NCI-H2029 (cell line): ENCODE measurements at regions not wholly inside any gene's neighbourhood (a gene's known extent, or its start where the extent isn't known, plus 50 kb on each side); places are given as distances from the start of the nearest gene placed in this dataset.
"Not testable (repeated sequence)": the region's sequence is repeated elsewhere in the genome, so short reads cannot be mapped to it uniquely, and the experiment has no call there.

Experiments used
- DNase-seq: peaks from one replicate; lab custom pipeline; 2025; lab: John Stamatoyannopoulos, UW

DNA sequence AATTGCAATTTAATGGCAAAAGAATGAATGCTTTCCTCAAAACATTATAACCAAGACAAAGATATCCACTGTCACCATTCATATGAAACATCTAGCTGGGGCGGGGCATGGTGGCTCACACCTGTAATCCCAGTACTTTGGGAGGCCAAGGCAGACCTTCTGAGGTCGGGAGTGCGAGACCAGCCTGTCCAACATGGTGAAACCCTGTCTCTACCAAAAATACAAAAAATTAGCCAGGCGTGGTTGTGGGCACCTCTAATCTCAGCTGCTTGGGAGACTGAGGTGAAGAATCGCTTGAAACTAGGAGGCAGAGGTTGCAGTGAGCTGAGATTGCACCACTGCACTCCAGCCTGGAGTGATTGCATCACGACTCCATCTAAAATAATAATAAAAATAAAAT lies 740.6 kb upstream of the MIR17HG start:
- not testable (repeated sequence) for DNase-seq

DNA sequence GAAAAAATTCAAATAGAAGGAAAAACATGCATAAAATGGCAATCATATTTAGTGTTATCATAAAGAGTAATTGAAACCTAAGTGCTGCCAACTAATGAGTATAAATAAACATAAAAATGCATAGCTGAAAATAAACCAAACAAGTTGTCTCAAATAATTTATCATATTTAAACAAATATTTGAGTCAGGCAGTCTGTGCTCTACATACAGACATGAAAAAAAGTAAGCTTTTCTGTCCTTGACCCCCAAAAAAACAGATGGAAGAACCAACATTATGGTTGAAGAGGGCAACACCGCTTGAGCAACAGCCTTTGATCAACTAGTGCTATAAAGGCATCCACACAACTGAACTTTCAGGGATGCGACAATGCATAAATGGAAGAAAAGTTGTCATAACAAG lies 735.1 kb upstream of the MIR17HG start:
- DNase-seq, result no peak

DNA sequence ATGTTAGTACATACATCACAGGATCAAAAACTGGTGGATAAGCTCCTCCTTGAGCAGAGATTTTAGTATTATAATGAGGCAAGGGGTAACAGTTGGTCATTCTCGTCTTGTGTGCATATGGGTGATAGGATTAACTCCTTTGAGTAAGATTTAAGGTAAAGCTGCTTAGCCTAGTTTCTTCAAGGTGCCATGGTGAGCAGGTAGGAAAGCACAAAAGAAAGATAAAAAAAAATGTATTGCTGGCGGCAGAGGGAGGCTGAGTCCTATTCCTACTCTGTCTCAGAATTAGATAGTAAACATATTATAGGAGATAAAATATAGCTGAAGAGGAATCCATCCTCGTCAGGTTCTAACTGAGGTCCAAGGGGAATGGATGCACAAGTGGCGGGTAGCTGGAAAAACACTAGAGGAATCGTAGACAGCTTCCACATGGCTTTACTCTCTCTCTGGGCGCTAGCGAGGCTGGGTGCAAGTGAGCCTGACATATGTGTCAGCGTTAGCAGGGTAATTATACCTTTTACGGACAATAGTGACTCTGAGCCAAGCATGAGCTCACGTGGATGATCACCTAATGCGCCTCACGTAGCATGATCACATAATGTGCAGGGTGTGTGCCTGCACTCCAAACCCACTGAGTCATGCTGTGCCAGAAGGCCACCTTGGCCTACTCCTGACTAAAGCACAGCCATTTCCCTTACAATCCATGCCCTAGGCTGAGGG lies 734.3 kb upstream of the MIR17HG start:
- no peak for DNase-seq

DNA sequence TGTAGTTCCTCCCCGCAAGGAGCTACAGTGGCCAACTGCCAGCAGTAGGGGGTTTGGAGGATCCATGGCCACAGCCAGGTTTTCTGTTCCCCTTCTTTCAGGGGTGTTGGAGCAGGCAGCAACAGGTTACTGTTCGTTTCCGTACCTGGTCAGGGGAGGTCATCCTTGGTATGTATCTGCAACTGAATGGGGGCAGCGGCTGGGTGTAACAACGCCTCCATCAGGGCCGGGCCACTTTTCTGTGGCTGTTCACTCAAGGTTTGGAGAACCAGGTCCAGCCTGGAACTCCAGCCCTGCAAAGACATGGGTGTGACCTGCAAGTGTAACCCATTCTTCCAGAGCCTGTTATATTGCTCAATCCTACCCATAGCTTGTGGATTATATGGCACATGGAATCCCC lies 732.3 kb upstream of the MIR17HG start:
- no peak for DNase-seq

DNA sequence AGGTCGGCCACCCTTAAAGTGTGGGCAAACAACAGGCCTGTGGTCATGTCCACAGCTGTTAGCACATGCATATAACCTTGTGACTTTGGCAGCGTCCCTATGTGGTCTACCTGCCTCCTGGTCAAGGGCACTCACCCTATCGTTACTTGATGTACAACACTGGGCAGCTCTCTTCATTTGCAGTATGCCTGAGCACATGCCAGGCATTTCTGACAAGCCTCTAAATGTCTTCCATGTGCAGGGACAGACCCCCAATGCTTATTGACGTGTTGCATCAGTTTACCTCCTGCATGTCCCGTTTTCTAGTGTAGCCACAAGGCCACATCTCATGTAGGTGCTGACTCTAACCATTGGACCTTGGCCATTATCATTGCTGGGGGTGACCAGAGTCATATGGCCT lies 731.7 kb upstream of the MIR17HG start:
- no peak for DNase-seq

DNA sequence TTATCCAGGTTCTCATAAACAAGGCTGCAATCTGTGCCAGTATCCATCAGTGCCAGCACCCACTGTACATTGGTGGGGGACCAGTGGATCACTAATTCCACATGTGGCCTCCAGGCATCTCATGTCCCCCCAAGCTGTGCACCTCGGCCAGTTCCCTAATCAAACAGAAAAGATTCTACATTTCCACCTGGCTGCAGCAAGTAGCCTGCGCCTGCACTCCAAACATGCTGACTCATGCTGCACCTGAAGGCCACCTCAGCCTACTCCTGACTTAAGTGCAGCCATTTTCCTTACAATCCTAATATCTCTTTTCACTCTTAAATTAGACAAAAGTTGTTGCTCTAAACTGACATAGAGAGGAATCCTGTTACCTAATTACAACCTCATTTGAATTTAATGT lies 729.4 kb upstream of the MIR17HG start:
- no peak for DNase-seq

DNA sequence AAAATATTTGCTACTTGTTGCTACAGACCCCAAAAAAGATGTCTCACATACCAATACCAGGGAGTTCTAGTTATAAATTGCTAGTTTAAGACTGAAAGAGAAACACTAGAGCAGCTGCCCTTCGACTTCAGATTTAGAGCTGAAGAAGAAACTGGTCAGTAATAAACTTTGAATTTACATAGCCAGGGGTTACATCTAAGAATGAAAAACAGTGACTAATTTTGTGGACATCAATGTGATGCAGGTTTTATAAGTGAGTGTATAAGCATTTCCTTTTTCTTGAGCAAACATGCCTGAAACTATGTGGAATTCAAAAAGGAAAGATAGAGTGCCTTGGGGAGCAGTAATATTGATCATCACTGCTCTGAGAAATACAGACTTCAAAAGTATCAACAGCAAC lies 724.9 kb upstream of the MIR17HG start:
- DNase-seq, result no peak

DNA sequence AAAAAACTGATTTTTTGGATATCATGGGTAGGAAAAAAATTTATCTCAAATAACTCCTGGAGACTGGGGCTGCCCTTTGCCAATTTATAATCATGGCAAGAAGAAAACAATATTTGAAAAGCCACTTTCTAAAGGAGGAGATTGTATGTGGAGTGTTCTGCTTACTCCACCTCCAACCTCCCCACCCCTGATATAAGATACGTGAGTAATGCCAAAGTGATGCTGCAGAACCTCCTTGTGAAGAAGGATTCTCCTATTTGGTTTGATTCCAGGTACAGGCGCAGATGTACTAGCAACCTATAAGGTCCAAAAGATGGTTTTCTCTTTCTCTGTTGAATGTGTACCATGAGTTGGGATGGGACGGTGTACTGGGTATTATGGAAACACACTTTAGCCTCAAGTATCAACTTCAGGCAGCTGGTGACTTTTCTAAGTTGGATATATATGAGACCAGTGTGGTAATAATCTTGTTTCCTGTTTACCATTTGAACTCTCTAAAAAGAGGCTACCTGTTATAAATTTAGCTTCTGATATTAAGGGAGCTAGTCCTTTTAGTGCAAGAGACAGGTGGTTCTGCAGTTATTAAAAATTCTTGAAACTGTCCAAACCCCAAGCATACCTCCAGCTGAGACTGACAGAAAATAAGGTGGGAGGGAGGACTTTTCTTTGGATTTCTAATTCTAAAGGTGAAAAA lies 724.0 kb upstream of the MIR17HG start:
- DNase-seq, result no peak

DNA sequence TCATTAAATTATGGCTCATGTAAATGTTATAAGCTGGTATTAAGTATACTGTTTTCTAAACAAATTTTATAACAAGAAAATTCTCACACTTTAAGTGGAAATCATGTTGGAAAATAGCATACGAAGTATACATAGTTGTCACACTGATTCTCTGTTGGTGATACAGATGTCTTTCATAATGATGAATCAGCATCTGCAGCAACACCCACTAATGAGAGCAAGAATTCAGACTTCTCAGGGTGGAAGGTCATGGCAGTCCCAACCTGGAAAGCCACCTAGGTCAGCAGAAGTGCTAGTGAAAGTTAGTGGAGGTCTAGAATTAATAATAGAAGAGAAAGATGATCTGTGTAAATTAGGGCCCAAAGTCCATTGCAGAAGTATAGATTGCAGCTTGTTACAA lies 719.7 kb upstream of the MIR17HG start:
- no peak for DNase-seq

DNA sequence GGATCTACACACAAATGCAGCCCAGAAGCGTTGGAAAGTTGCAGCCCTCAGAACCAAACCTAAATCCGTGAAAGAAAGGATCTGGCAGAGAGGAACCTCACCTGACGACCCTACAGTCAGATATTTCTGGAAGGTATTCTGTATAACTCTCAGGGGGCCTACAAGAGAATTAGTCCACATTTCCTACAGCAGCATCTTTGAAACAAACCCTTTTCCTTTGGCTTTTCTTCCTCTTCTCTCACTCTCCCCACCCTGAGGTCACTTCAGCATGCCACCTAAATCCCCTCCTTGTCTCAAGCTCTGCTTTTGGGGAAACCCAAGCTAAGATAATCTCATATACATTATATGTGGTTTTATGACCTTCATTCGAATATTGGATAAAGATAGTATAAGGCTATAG lies 719.0 kb upstream of the MIR17HG start:
- DNase-seq, result no peak

DNA sequence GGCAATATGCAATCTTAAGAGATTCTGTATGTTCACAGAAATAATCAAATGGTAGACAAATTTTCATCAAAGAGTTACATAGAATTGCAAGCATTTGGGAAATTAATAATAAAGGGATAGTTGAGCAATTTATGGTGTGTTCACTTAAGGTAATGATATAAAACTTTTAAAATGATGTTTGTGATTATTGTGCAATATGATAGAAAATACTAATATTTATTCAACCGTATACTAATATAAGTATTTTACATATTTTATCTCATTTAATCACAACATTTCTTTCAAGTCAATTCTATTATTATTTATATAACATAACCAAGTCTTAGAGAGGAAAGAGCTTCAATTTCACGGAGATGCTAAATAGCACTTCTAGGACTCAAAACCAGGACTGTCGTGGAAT lies 716.8 kb upstream of the MIR17HG start:
- no peak for DNase-seq

DNA sequence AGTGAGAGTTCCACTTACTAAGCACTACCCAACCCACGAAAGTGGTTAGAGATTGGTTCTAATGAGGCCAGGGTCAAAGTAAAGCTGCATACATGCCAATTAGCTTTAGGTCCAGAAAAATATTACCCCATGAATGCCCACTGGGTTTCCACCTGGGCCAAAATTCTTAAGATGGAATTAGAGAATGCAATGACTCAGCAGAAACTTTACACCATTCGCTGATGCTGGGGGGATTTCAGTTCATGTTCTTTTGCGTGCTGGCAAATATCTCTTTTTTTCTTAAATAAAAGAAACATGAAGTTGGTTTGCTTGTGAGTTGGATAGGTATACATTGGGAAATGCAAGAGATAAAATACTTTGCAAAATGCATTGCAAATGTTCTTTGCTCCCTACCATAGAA lies 715.3 kb upstream of the MIR17HG start:
- no peak for DNase-seq

DNA sequence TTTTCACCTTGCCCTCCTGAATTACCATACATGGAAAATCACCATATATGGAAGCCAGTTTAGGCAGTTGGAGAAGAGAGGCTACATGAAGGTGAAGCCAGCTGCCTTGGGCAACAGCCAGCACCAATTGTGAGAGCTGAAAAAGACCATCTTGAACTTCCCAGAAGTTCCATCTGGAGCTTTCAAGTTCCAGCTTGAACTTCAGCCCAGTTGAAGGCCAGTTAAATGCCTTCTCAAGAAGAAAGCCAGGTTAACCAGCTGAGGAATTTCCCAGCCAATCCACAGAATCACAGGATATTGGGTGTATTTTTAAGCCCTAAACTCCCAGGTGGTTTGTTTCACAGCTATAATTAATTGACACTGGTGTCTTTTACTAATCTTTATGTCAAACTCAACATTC lies 713.6 kb upstream of the MIR17HG start:
- no peak for DNase-seq

DNA sequence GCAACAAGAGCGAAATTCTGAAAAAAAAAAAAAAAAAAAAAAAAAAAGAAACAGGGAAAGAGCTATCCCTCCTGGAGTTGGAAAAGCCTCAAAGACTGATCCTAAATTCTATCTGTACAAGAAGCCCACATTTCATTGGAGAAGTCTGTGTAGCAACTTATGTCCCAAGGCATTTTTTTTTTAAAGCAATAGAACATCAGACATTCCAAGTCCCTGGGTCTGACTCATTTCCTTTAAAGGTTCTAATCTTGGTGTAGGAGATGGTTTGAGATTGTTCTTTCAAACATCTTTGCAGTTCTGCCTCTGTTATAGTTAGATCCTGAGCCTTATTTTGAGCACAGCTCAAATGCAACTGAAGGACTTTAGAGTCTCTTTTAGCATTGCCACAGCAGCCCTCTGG lies 706.5 kb upstream of the MIR17HG start:
- DNase-seq, result no peak

DNA sequence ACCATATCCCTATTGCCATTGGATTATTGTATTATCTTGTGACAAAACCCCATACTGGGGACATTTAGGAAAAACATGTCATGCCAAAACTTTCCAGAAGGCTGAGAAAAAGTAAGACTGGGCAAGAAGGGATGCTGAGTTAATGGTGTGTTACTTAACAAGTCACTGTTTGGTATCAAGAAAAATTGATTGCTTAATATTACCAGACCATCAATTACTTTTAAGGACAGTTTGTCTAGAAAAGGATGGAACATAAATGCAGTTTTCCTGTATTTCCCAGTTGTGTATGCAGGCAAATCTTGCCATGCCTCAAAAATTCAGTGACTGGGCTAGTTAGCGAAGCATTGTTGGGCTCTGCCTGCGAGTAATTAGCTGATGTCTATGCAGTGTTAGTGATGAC lies 705.6 kb upstream of the MIR17HG start:
- no peak for DNase-seq

DNA sequence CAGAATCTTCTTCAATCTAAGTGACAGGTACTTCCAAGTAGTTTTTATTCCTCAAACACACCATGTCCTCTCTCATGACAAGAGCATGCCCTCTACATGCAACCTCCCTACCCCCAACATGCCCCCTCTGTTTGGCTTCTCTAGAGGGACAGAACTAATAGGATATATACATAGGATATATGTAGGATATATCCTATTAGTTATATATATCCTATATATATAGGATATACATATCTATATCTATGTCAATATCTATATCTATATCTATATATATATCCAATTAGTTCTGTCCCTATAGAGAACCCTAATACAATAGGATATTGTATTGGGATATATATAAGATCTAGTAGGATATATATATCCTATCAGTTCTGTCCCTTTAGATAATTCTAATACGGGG lies 701.9 kb upstream of the MIR17HG start:
- no peak for DNase-seq

DNA sequence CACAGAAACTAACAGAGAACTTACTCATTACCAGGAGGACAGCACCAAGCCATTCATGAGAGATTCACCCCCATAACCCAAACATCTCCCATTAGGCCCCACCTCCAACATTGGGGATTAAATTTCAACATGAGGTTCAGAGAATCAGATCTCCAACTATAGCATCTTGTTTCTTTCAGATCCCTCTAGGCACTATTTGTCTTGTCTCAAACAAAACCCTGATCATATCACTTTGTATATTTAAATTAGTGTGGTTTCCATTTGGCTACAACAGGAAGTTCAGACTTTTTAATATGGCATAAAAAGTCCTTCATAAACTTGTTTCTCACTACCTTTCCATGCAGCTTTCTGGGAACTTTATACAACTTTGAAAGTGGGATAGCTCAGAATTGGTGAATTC lies 699.0 kb upstream of the MIR17HG start:
- DNase-seq, result no peak

DNA sequence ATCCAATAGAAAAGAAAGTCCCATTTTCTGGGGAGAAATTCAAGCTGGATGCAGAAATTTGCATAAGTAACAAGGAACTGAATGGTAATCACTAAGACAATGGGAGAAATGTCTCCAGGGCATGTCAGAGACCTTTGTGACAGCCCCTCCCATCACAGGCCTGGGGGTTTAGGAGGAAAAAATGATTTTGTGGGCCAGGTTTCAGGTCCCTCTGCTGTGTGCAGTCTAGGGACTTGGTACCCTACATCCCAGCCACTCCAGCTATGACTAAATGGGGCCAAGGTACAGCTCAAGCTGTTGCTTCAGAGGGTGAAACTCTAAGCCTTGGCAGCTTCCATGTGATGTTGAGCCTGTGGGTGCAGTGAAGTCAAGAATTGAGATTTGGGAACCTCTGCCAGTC lies 695.5 kb upstream of the MIR17HG start:
- DNase-seq, result no peak

DNA sequence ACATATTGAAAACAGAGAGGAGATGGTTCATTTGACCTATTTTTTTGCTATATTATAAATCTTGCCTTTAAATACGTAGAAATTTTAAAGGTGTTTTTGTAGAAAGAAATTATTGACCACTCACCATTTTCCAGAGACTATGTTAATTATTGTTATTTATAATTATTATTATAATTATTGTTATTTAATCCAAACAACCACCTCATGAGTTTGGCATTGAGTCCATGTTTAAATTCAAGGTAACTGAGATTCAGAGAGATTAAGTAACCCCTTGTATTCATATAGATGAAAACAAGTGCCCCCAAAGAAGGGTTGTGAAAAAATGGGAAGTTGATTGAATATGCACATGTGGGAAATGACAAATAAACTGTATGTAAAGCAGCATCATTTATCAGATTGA lies 692.5 kb upstream of the MIR17HG start:
- DNase-seq, result no peak

DNA sequence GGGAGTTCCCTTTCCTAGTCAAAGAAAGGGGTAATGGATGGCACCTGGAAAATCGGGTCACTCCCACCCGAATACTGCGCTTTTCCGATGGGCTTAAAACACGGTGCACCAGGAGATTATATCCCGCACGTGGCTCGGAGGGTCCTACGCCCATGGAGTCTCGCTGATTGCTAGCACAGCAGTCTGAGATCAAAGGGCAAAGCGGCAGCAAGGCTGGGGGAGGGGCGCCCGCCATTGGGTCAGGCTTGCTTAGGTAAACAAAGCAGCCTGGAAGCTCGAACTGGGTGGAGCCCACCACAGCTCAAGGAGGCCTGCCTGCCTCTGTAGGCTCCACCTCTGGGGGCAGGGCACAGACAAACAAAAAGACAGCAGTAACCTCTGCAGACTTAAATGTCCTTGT lies 683.3 kb upstream of the MIR17HG start:
- not testable (repeated sequence) for DNase-seq

DNA sequence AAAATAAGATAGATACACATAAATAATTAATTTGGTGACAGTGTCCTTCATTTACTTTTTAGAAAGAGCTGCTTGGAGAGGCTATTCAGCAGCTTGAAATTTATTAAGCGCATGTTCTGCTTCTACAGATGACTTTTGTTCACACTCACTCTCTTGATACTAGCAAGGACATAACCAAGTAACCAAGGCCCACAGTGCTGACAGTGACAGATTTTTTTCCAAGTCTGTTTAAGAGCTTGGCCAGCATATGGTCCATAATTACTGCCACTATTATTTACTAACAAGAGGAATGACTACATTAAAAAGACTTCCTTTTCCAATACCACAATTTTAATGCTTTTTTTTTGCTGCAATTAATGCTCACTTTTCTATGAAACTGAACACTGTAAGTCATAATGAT lies 673.7 kb upstream of the MIR17HG start:
- DNase-seq, result no peak

DNA sequence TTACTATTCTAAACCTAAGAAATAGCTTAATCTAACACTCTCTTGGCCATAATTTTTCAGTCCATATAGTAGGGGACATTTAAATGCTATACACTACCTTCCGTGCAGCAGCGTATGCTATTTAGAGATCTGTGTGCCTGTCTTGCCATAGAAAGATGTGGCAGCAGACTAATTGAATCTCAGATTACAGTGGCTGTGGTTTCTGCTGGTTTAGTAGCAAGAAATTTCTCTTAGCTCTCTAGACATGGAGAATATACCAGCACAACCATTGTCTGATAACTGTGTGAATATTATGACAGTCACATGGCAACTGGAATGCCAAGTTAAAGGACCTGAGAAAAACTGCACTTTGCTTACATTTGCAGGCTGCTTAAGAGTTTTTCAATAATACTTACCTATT lies 672.4 kb upstream of the MIR17HG start:
- DNase-seq, result no peak

DNA sequence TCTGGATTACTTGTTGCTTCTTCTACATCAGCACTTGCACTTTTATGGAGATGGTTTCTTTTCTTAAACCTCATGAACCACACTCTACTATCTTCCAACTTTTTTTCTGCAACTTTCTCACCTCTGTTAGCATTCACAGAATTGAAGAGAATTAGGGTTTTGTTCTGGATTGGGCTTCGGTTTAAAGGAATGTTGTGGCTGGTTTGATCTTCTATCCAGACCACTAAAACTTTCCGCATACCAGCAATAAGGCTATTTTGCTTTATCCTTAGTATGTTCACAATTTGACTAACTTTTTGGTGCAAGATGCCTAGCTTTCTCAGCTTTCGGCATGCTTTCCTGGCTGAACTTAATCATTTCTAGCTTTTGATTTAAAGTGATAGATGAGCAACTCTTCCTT lies 666.7 kb upstream of the MIR17HG start:
- no peak for DNase-seq

DNA sequence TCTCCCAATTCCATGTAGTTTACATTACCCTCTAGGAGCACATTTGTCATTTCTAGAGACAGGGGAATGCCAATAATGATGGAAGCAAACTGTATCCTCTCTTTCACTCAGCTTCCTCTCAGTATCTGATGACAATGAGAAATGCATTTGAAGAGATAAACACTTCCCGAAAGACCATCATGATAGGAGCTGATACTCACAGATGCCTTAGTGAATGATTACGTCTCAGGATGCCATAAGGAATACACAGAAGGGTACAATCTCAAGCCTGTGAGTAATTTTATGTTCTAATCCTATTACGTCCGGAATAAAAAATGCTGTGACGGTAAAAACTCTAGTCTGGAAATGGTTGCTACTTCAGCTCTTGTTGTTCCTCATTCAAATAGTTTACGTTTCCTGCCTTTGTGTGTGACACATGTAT lies 663.8 kb upstream of the MIR17HG start:
- no peak for DNase-seq
